Keratinocyte (primary cell): ENCODE measurements at regions not wholly inside any gene's neighbourhood (a gene's known extent, or its start where the extent isn't known, plus 50 kb on each side); places are given as distances from the start of the nearest gene placed in this dataset.

ENCODE experiments used
- DNase-seq: peaks from one replicate; pipeline ENCODE4 v3.0.0-alpha.2; 2011; ENCODE audit warnings: low read depth, missing footprints, low spot score
- FAIRE-seq: peaks from 2 replicates; lab custom pipeline; 2011; peaks lifted over from hg19 to GRCh38; lab: Jason Lieb, UNC
- H2AFZ ChIP-seq: 2 replicates; pipeline ENCODE4 v1.6.0; 2012; ENCODE audit warnings: low read length, control low read depth, inconsistent platforms; ENCODE audit not compliant: control insufficient read depth
- H3K27ac ChIP-seq: 2 replicates; pipeline ENCODE4 v1.5.1; 2011; ENCODE audit warnings: low read length; ENCODE audit not compliant: control insufficient read depth, insufficient read depth
- H3K27me3 ChIP-seq: 3 replicates; pipeline ENCODE4 v1.6.0; 2011; ENCODE audit warnings: low read length; ENCODE audit not compliant: control insufficient read depth, insufficient read depth; ENCODE audit errors: extremely low read depth
- H3K36me3 ChIP-seq, 2 experiments: 2 replicates in 1 of 2; 3 replicates in 1 of 2; pipeline ENCODE4 v1.5.1; 2011; ENCODE audit warnings: low read length in 2 of 2, mild to moderate bottlenecking in 1 of 2; ENCODE audit not compliant: control insufficient read depth in 2 of 2, insufficient read depth in 2 of 2; ENCODE audit errors: extremely low read depth in 1 of 2
- H3K4me1 ChIP-seq: 3 replicates; pipeline ENCODE4 v1.5.1; 2011; ENCODE audit warnings: low read length; ENCODE audit not compliant: control insufficient read depth, insufficient read depth; ENCODE audit errors: extremely low read depth
- H3K4me2 ChIP-seq: 3 replicates; pipeline ENCODE4 v1.6.0; 2011; ENCODE audit warnings: low read depth, low read length; ENCODE audit not compliant: control insufficient read depth, insufficient read depth; ENCODE audit errors: extremely low read depth
- H3K4me3 ChIP-seq, 3 experiments: fragments of 200-600 bp in 1 of 3; sonication (generic) in 1 of 3; 2 replicates in 2 of 3; 3 replicates in 1 of 3; pipeline ENCODE4 v1.5.1; 2011 to 2016; ENCODE audit warnings: low read length in 3 of 3, mild to moderate bottlenecking in 3 of 3, control low read depth in 2 of 3, inconsistent platforms in 1 of 3, low read depth in 1 of 3, mixed read lengths in 1 of 3, mixed run types in 1 of 3, moderate library complexity in 1 of 3; ENCODE audit not compliant: control insufficient read depth in 2 of 3, insufficient read depth in 2 of 3; ENCODE audit errors: extremely low read depth in 1 of 3
- H3K79me2 ChIP-seq: 2 replicates; pipeline ENCODE4 v1.6.0; 2012; ENCODE audit warnings: low read length; ENCODE audit not compliant: control insufficient read depth, insufficient read depth
- H3K9ac ChIP-seq: 3 replicates; pipeline ENCODE4 v1.6.0; 2011; ENCODE audit warnings: low read length; ENCODE audit not compliant: control insufficient read depth, insufficient read depth; ENCODE audit errors: extremely low read depth
- H3K9me1 ChIP-seq: 3 replicates; pipeline ENCODE4 v1.6.0; 2011; ENCODE audit warnings: low read length; ENCODE audit not compliant: control insufficient read depth, insufficient read depth; ENCODE audit errors: extremely low read depth
- H3K9me3 ChIP-seq: 2 replicates; pipeline ENCODE4 v1.5.1; 2012; ENCODE audit warnings: low read depth, low read length; ENCODE audit not compliant: control insufficient read depth
- H4K20me1 ChIP-seq: 3 replicates; pipeline ENCODE4 v1.6.0; 2011; ENCODE audit warnings: low read length; ENCODE audit not compliant: control insufficient read depth, insufficient read depth; ENCODE audit errors: extremely low read depth
- EZH2 ChIP-seq: IDR thresholded peaks from one replicate; pipeline ENCODE4 v1.6.1; 2012; ENCODE audit warnings: inconsistent platforms, mild to moderate bottlenecking, low read length, moderate library complexity
- dilution Hi-C: fragments of 300-500 bp; cut with MboI; formaldehyde crosslinking; loops from one replicate; pipeline ENCODE4 v1.7.0; 2020; ENCODE audit warnings: low sequenced_read_pairs; ENCODE audit not compliant: extremely low pct_ligation_motif_present
- TF ChIP-seq, protein P1 (sequence below), 3 experiments: IDR thresholded peaks in 1 of 3; conservative IDR thresholded peaks in 1 of 3; optimal IDR thresholded peaks in 1 of 3; 2 replicates in 2 of 3; 3 replicates in 1 of 3; pipeline versions ENCODE3 to v1.5.1; 2011; ENCODE audit warnings: low read length in 3 of 3, mild to moderate bottlenecking in 3 of 3, moderate library complexity in 2 of 3, control low read depth in 1 of 3, inconsistent platforms in 1 of 3; ENCODE audit not compliant: insufficient read depth in 2 of 3; ENCODE audit errors: extremely low read depth in 1 of 3

DNA sequence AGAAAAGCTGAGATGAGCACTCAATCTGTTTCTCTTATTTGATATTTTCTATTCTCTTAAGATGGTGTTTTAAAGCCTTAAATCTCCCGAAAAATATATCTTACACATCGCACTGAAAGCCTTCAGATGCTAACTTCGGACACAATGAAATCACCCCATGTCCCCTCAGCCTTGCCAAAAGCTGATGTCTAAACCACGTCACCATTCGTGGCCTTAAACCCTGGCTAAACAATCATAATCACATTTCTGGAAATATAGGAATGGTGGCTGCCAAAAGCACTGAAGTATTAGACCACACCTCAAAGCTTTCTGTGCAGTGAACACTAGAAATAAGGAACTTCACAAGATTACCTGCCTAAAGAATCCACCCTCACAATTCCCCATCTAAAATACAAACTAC, 402.7 kb downstream of the SOX9 start:
- no peak overlapping the region for H3K27ac ChIP-seq
- peaks cover 5% of the 10 kb centered on the region for H3K9me1 ChIP-seq
- dilution Hi-C loops = no loop called here
- no peak overlapping the region for H3K4me3 ChIP-seq
- no peaks in the 10 kb centered on the region for H3K9me3 ChIP-seq
- FAIRE-seq = no peak
- no peaks in the 10 kb centered on the region for H3K4me1 ChIP-seq
- no peaks in the 10 kb centered on the region for H3K36me3 ChIP-seq
- H3K9ac ChIP-seq = no peak overlapping the region
- H3K27me3 ChIP-seq = no peaks in the 10 kb centered on the region
- no peak for TF ChIP-seq EZH2
- TF ChIP-seq, protein P1, sequence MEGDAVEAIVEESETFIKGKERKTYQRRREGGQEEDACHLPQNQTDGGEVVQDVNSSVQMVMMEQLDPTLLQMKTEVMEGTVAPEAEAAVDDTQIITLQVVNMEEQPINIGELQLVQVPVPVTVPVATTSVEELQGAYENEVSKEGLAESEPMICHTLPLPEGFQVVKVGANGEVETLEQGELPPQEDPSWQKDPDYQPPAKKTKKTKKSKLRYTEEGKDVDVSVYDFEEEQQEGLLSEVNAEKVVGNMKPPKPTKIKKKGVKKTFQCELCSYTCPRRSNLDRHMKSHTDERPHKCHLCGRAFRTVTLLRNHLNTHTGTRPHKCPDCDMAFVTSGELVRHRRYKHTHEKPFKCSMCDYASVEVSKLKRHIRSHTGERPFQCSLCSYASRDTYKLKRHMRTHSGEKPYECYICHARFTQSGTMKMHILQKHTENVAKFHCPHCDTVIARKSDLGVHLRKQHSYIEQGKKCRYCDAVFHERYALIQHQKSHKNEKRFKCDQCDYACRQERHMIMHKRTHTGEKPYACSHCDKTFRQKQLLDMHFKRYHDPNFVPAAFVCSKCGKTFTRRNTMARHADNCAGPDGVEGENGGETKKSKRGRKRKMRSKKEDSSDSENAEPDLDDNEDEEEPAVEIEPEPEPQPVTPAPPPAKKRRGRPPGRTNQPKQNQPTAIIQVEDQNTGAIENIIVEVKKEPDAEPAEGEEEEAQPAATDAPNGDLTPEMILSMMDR (optimal IDR thresholded peaks at IDR 0.05 in 1 of 3, IDR thresholded peaks at IDR 0.05 in 1 of 3, conservative IDR thresholded peaks at IDR 0.05 in 1 of 3; ENCODE audit: extremely low read depth in 1 of 3, insufficient read depth in 2 of 3, low read length in 3 of 3) = no peak
- peaks cover 23% of the 10 kb centered on the region for H4K20me1 ChIP-seq
- H2AFZ ChIP-seq = no peak overlapping the region
- DNase-seq = no peak
- H3K4me2 ChIP-seq = no peak overlapping the region
- H3K79me2 ChIP-seq = peaks cover 95% of the 10 kb centered on the region

DNA sequence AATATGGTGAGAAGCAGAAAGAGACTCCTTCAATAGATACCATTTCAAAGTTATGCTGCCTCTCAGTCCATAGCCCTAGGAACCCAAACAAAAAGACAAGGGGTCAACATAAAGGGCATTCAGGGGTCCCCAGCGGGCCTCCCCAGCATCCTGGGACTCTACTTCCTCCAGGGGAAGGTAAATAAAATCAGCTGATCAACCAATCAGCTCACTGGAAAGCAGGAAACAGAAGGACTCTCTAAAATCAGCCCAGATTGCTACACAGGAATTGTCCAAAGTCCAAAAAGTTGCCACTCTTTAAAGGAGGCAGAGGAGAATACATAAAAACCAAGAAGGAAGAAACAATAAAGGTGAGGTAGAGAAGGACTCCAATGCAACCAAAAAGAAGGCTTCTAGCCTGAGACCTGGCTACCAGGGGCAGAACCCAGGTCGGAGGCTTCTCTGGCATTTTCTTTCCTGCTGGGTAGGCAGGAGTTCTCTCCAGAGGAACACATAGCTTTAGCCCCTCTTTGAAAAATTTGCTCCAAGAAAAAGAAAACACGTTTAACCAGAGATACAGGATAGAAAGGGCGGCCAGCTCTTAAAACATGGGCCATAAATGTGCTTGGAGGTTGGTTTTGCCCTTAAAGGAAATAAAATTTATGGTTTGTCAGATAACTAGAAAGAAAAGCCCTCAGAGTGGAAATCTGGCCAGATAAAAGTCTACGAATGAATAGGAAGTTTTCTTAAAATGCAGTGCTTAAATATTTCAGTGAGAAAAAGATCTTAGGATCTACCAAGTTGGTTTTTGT, 404.6 kb downstream of the SOX9 start:
- no peak overlapping the region for H3K4me3 ChIP-seq
- no peaks in the 10 kb centered on the region for H3K36me3 ChIP-seq
- peaks cover 95% of the 10 kb centered on the region for H3K79me2 ChIP-seq
- H3K4me1 ChIP-seq = no peaks in the 10 kb centered on the region
- H3K9ac ChIP-seq = no peak overlapping the region
- no peaks in the 10 kb centered on the region for H3K9me3 ChIP-seq
- H2AFZ ChIP-seq = no peak overlapping the region
- DNase-seq (no peak), FAIRE-seq (no peak)
- peaks cover 2% of the 10 kb centered on the region for H3K9me1 ChIP-seq
- TF ChIP-seq, protein P1 (optimal IDR thresholded peaks at IDR 0.05 in 1 of 3, IDR thresholded peaks at IDR 0.05 in 1 of 3, conservative IDR thresholded peaks at IDR 0.05 in 1 of 3; ENCODE audit: extremely low read depth in 1 of 3, insufficient read depth in 2 of 3, low read length in 3 of 3) = no peak
- TF ChIP-seq EZH2 = no peak
- H4K20me1 ChIP-seq = peaks cover 12% of the 10 kb centered on the region
- no peaks in the 10 kb centered on the region for H3K27me3 ChIP-seq
- H3K27ac ChIP-seq = no peak overlapping the region
- no peak overlapping the region for H3K4me2 ChIP-seq
- dilution Hi-C loops = no loop called here
